DMS 273 (cell line): ENCODE measurements at regions not wholly inside any gene's neighbourhood (a gene's known extent, or its start where the extent isn't known, plus 50 kb on each side); places are given as distances from the start of the nearest gene placed in this dataset.

Experiments used
- DNase-seq: peaks from one replicate; lab custom pipeline; 2025; ENCODE audit not compliant: unreplicated experiment; lab: John Stamatoyannopoulos, UW

DNA sequence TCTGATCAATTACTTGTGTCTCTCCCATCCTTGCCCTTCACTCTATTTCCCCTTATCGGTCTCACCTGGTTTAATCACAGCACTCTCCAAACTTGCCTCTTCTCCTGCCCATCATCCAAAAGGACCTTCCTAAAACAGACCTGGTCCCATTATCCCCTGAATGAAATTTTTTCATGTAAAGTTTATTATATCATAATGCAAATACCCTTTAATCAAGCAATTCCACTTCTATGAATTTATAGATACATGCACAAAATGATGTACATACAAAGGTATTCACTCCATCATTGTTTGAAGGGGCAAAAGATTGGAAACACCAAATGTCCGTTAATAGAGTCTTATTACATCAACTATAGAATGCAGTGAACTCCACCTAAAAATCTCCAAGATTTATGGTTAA is 88.1 kb upstream of the PKDCC start:
- DNase-seq = no peak

DNA sequence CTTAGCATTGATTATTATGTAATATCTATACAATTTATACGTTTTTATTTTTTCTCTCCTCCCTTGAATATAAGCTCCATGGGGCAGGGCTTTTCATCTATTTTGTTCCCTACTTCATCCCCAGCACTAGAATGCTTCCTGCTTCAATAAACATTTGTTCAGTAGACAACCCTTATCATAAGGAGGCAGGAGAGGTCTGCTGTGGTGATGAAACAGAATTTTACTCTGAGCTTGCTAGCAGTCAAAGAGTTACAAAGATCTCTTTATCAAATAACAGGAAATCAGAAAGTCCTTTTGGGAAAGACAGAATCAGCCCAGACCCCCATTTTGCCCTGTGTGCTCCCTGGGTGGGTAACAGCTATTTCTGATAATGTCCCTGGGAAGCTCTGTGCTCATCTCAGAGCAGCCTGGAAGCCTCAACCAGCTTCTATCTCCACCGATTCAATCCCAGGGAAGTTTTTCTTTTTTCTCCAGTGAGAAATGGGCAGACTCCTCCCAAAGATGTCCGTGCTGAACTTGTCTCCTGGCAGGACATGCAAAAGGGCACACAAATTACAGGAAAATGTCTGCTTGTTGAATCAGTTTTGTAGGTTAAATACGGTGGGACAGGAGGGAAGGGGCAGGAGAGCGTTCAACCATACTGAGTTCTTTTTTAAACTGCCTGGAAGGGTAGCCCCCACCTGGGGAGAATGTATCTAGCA is 84.7 kb upstream of the PKDCC start:
- DNase-seq = no peak

DNA sequence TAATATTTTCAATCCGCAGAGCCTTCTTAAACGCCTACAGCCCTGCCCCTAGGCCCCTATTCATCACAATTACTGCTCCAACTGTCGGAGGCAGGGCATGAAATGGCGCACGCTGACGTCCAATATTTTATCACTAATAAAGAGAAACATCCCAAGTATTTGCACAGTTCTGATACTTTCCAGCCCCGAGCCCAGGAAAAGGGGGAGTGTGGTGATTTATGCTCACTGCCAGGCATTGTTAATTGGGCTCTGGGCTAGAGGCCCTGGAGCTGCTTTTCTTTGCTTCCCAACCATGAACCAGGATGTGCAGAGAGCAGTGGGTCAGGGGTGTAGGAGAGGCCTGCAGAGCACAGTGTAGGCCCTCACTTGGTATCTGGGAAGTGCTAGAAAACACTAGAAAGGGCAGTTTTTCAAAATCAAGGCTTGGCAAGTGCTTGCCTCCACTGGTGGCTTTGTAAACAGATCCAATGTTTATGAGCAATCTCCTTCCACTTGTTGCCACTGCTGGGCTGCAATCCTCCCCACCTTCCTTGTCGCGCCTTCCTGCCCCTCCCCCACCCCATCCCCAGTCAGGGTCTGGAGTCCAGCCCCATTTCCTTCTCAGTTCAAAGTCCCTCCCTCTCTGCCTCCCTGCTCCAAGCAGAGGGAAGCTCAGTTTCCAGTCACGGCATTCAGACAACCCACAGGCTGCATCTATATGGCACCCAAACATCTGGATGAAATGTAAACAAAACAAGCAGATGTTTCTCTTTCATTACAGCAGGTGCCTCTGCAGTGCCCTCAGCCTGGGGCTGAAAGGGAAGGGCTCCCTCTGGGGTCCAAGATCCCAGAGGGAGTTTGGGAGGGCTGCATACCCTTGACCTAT is 83.9 kb upstream of the PKDCC start:
- DNase-seq = no peak

DNA sequence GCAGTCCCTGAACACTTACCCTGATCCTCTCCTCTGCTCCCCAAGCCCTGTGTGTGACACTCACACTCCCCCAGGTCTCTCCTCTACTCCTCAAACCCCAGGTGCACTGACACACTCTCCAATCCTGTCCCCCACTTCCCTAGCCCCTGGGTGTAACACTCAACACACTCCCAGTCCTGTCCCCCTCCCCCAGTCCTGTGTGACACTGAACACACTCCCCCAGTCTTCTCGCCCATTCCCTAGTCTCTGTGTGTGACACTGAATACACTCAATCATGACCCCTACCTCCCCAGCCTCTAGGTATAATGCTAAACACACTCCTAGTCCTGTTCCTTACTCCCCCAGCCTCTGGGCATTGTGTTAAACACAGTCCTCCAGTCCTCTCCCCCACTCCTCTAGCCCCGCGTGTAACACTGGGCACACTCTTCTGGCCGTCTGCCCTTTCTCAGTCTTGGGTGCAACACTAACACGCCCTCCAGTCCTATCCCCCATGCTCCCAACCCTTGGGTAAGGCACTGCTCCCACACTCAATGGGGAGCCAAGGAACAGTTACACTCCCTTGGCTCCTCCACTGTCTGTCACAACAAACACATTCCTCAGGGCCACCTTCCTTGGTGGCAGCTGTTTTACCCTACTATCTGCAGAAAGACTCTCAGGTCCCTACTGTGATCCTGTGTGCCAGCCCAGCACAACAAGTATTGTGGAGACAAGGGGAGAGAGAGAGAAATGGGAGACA is 82.5 kb upstream of the PKDCC start:
- no peak for DNase-seq

DNA sequence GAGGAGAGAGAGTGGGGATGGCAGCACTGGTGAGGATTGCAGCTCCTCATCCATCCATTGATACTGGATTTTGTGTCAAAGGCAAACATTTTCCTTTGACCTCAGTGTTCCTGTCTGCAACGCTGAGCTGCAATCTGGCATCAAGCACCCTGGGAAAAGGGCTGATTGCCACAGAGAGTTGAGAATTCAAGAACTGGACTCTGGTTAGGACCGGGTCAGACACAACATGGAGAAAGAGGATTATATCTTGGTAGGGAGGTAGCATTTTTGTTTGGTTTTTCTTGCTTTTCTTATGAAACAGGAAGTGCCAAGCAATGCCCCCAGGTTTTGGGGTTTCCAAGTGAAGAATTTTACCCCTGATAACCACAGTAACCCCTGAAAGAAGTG is 81.9 kb upstream of the PKDCC start:
- no peak for DNase-seq

DNA sequence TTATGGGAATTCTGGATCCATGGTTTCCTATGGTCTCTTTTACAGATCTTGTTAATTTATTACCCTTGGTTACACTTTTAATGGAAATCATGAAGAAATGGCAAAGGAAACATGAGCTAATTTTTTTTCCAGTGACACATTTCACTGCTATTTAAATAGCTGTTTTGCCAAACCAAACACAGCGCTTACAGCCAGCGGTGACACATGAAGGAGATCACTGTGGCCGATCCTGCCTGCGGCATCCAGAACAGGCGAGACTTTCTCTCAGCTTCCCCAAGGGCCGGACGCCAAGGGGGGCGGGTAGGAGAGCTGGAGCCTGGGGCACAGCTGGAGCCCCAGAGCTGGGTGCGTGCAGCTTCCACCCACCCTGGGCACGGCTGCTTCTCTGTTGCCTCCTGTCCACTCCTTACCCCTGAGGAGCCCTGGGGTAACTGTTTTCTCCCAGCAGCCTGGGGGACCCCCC is 81.4 kb upstream of the PKDCC start:
- no peak for DNase-seq

DNA sequence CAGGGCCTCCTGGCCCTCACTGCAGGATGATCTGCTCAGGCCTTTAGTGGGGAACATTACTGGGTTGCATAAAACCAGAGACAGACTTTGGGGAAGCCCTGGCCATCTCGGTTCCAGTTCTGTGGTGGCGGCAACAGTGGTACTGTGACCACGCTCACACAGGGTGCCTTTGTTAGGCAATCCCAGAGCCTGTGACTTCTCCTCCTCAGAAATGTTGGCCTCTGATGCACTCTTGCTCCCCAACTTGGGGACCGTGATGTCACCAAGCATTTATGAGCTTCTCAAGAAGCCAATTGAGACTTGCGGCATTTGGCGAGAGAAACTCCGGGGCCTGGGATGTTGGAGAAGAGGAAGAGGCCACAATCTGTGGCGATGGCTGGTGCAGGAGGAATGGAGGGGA is 80.9 kb upstream of the PKDCC start:
- DNase-seq = no peak

DNA sequence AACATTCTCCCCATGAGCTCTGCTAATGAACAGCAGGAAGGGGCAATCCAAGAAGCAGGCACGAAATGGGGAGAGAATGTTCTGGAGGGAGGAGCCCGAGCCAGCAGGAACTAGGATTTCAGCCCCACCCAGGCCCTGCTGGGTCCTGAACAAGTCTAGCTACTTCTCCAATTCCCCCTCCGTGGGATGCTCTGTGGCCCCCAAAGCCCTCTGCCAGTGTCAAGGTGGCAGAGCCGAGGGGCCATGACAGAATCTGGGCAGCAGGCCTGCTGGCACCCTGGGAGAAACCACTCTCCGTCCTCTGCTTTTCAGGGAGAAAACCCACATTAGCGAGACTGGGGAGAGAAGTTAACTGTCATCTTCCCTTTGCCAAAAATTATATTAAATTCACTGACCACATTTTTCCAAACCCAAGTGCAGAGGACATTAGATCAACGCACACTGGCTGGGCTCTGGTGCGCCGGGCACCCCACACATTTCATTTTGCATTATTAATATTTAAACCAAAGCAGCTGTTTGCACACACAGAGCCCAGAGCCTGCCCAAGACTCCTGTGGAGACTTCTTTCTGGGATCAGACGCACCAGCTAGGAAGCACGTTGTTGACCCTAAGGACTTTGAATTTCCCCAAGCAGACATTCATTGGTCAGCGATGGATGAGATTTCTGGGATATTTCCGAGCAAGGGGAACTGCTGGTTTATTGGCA is 80.2 kb upstream of the PKDCC start:
- DNase-seq = no peak

DNA sequence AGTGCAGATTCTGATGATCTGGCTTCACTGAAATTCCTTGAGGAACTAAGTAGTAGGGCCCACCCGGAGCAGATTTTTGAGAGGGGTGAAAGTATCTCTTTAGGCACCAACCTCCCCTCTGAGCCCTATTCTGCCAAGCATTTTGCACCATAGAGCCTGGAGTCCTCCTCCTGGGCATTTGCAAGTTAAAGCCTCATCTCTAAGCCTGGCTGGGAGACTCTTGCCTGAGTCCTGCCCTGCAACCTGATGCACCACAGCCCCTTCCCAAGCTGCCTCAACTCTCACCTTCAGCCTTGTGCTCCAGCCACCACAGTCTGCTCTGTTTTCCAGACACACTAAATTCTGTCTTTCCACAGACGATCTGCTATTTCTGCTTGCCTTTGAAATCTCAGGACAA is 79.6 kb upstream of the PKDCC start:
- no peak for DNase-seq

DNA sequence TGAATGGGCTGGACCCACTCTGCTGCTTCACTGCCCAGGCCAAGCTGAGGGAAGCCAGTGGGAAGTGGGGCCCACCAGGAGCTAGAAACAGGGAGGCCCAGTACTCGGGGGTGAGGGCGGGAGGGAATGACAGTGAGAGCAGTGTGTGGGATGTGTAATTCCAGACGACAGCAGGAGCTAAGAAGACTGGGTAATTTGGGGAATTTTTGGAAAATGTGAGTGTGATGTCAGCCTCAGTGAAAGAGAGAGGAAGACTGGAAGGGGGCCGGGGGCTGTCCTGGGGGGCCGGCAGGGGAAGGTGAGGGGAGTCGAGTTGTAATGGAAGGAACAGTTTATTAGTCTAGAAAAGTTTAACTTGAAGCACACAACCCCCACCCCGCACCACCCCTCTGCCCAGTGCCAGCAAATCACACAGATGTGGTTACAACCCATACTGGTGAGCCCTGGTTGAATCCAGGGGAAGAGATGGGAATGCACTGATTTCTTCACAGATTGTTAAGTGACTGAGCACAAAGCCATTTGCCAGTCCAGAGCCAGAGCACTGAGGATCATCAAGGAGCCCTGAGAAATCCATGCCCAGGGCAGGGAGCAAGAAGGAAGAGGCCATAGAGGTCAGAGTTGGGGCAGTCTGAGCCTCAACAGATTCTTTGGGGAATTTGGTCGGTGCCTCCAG is 76.7 kb upstream of the PKDCC start:
- DNase-seq = no peak

DNA sequence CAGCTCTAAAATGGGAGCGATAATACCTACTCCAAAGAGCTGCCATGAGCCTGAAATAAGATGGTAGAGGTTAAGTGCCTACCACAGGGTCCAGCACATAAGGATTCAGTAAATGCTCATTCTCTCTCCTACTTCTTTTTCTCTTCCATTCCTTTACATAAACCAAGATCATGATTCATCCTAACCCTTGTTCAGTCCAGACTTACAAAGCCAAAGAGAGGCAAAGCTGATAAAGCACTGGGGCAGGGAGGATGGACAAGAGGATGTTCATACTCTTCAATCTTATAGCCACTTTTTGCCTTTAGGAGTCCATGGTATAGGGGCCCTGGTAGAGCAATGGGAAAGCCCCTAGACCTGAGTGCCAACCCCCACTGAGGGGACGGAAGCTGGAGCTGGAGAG is 75.6 kb upstream of the PKDCC start:
- no peak for DNase-seq

DNA sequence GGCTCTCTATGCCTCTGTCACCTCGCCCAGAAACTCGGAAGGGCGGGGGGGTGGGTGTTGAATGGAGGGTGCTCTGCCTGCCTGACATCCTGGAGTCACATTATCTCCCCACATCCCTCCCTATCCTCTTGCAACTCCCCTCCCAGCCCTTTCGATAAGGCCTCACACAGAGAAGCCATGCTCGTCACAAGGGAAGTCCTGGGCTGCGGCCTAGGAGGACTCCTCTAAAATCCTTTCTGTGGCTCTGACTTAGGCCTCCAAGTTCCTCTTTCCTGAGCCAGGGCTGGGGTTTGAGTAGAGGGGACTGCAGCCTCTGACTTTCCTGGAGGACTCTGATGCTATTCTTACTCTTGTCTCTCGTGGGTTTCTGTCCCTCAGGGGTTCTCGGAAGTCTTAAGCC is 75.0 kb upstream of the PKDCC start:
- no peak for DNase-seq

DNA sequence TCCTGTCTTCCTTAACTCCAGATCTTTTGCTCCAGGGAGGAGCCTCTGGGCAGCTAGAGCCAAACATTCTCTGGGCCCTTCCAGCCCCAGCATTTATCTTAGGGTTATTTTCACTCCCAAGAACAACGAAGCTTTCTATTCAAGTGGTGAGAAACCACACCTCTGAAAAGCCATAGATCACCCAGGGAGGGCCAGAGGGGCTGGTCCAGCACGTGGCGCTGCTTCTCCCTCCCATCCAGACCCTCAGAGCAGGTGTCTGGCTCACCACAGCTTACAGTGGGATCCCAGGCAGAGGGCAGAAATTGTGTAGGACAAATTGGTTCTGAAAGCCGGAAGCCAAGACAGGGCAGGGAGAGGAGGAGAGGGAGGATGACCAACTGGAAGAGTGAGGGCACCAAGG is 74.0 kb upstream of the PKDCC start:
- no peak for DNase-seq

DNA sequence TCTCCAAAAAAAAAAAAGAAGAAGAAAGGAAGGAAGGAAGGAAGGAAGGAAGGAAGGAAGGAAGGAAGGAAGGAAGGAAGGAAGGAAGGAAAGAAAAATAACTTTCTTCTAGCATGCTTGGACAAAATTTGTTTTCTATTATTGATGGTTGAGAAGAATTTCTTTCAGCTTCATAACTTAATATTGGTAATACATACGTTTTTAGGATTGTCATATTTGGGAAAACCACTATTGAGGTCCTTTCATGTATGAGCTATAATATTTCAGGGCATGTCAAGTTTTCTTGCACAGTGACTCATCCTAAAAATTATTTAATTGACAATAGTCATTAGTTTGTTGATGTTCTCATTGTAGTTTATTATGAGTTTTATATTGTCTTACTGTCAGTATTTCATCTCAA is 66.4 kb upstream of the PKDCC start:
- DNase-seq = no peak

DNA sequence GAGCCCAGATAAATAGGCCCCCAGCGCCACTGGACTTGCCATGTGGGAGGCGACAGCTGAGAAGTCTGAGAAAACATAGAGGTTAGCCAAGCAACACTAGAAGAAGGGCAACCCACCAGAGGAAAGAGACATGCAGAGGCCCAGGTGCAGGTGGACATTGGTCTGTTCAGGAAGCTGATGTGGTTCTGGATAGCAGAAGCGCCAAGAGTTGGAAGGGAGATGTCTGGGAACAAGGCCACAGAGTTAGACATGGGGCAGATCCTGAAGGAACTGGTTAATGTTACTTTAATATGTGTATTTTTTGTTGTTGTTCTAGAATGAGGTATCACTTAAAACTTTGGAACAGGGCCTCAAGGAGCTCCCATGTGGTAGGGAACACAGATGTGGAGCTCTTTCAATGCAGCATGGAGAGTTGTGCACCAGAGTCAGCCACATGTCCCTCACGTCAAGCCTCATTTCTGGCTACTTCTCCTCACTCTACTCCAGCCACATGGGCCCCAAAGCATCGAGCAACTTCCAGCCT is 62.2 kb upstream of the PKDCC start:
- no peak for DNase-seq

DNA sequence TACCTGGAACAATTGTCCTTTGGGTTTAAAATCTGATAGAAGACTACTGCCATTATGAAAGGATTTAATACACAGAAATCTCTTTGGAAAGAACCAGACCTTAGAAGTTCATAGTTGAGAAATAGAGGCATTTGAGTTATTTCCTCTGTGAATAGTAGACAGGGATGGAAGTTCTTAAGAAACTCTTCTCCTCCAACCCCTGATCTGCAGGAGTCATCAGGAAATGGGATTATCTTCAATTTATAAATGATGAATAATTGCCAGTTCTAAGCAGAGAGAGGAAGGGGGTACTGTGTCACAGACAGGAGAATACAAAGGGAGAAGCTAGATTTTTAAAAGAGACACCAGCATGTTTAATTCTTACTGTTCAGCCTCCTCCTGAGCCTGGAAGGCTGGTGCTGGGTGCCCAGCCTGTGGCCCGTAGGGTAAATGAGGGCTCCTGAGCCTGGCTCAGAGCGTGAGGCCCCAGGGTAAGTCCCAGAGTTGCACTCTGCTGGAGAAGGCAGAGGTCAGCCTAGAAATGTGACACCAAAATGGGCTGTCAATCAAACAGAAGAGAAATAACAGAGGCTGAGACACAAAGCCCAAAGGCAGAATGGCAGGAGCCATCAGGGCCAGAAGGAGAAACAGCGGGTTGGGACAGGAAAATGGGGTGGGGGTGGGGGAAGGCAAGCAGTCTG is 58.2 kb upstream of the PKDCC start:
- peak; percentile 25 for DNase-seq

DNA sequence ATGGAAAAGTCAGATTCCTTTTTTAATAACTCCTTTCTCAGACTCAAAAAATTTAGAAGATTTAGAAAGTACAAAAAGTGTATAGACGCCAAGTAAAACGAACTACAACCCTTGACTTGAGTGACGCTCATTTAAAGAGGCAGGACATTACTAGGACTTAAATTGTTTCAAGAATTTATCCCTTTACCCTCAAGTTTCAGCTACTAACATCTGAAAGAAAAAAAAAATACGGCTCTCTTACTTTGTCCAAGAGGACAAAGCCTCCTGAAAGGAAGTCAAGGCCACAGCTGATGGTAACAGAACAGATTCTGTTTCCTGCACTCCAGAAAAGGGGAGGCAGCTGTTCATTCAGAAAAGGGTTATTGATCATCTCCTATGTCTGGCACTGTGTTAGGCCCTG is 57.6 kb upstream of the PKDCC start:
- DNase-seq = no peak

DNA sequence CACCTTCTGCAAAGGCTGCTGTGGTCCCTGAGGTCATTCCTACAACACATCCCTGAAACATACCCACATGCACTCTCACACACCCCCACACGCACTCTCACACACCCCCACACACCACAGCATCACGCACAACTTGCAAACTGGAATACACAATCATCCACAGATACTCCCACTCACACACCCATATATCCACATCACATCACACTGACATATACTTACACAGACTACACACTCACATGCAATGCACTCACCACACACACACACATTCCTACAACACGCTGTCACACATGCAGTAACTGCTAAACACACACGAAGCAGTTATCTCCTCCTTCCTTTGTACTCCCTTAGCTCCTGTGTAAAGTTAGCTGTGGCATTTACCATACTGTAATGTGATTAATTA is 57.1 kb upstream of the PKDCC start:
- DNase-seq = no peak

DNA sequence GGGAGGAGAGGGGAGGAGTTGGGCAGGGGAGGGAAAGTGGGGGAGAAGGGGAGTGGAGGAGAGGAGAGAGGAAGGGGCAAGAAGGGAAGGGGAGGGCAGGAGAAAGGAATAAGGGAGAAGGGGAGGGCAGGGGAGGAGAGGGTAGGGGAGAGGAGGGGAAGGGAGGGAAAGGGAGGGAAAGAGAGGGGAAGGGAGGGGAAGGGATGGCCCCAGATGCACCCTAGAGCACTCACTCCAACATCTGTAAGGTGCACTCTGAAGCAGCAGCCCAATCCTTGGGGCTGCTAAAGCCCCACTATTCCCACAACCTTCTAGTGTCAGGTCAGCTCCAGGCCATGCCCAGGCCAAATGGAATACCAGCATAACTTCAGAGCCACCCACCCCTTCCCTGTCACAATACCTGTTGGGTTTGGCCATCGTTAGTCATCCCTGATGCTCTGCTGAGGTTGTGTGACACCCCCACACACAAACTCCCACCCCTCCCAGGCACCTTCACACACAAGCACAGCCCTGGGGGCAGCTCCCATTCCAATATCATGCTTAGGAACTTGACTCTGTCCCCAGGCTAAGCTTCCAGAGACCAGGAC is 55.7 kb upstream of the PKDCC start:
- no peak for DNase-seq
